COLO668 (cell line): ENCODE measurements at regions not wholly inside any gene's neighbourhood (a gene's known extent, or its start where the extent isn't known, plus 50 kb on each side); places are given as distances from the start of the nearest gene placed in this dataset.

Source experiments
- DNase-seq: peaks from one replicate; lab custom pipeline; 2025; ENCODE audit not compliant: unreplicated experiment; lab: John Stamatoyannopoulos, UW

- DNase-seq: no peak
Observed at GRCh38 chr12:68501226-68501625, 109.5 kb upstream of the RAP1B start.

- no peak for DNase-seq
Observed at GRCh38 chr12:68505970-68506369, 104.7 kb upstream of the RAP1B start.

GRCh38 chr12:68506619-68507018 is 104.1 kb upstream of the RAP1B start:
- no peak for DNase-seq

- DNase-seq: no peak
Observed at GRCh38 chr12:68507657-68508056, 103.0 kb upstream of the RAP1B start.

- no peak for DNase-seq
Observed at GRCh38 chr12:68508576-68508975, 102.1 kb upstream of the RAP1B start.

- no peak for DNase-seq
Observed at GRCh38 chr12:68509242-68509641, 101.5 kb upstream of the RAP1B start.

- no peak for DNase-seq
Observed at GRCh38 chr12:68510397-68510796, 100.3 kb upstream of the RAP1B start.

- DNase-seq: no peak
Observed at GRCh38 chr12:68514807-68515411, 95.8 kb upstream of the RAP1B start.

GRCh38 chr12:68515793-68516192 is 94.9 kb upstream of the RAP1B start:
- no peak for DNase-seq

GRCh38 chr12:68521321-68521839 is 89.3 kb upstream of the RAP1B start:
- DNase-seq: no peak

- DNase-seq: no peak
Observed at GRCh38 chr12:68521848-68522502, 88.7 kb upstream of the RAP1B start.

- no peak for DNase-seq
Observed at GRCh38 chr12:68529466-68529865, 81.2 kb upstream of the RAP1B start.

- DNase-seq: no peak
Observed at GRCh38 chr12:68529869-68530268, 80.8 kb upstream of the RAP1B start.

- no peak for DNase-seq
Observed at GRCh38 chr12:68530299-68530698, 80.4 kb upstream of the RAP1B start.

GRCh38 chr12:68530965-68531364 is 79.7 kb upstream of the RAP1B start:
- DNase-seq: no peak

- DNase-seq: no peak
Observed at GRCh38 chr12:68532204-68532886, 78.4 kb upstream of the RAP1B start.

GRCh38 chr12:68532887-68533248 is 77.8 kb upstream of the RAP1B start:
- no peak for DNase-seq

GRCh38 chr12:68534108-68534507 is 76.6 kb upstream of the RAP1B start:
- no peak for DNase-seq

GRCh38 chr12:68536885-68537485 is 73.7 kb upstream of the RAP1B start:
- DNase-seq: no peak

- no peak for DNase-seq
Observed at GRCh38 chr12:68537571-68537970, 73.1 kb upstream of the RAP1B start.

- no peak for DNase-seq
Observed at GRCh38 chr12:68538726-68539614, 71.7 kb upstream of the RAP1B start.
